Tibial nerve (tissue), 4 donors: ENCODE measurements at regions not wholly inside any gene's neighbourhood (a gene's known extent, or its start where the extent isn't known, plus 50 kb on each side); places are given as distances from the start of the nearest gene placed in this dataset.
"Not testable (repeated sequence)": the region's sequence is repeated elsewhere in the genome, so short reads cannot be mapped to it uniquely, and the experiment has no call there.

Experiments used
- DNase-seq, 2 donors: peaks; one replicate each; pipeline ENCODE4 v3.0.0-alpha.2; 2019; ENCODE audit warnings: low spot score in 2 of 2
- H3K27ac ChIP-seq, 4 donors: fragments of 200-600 bp; sonication (generic) in 3 of 4; one replicate each; pipeline ENCODE4 v1.5.1; 2017 to 2019; ENCODE audit warnings: mild to moderate bottlenecking in 1 of 4
- H3K27me3 ChIP-seq, 2 donors: fragments of 200-600 bp; sonication (generic) in 1 of 2; one replicate each; pipeline versions ENCODE4 v1.5.1 to v1.6.0; 2017 to 2019
- H3K36me3 ChIP-seq, 3 donors: fragments of 200-600 bp; sonication (generic); one replicate each; pipeline ENCODE4 v1.5.1; 2018 to 2019
- H3K4me1 ChIP-seq, 4 donors: fragments of 200-600 bp; sonication (generic) in 3 of 4; one replicate each; pipeline ENCODE4 v1.5.1; 2017 to 2019
- H3K4me3 ChIP-seq, 4 donors: fragments of 200-600 bp; sonication (generic) in 3 of 4; one replicate each; pipeline ENCODE4 v1.5.1; 2017 to 2019; ENCODE audit warnings: mild to moderate bottlenecking in 1 of 4, moderate library complexity in 1 of 4
- H3K9me3 ChIP-seq, 4 donors: fragments of 200-600 bp; sonication (generic) in 3 of 4; one replicate each; pipeline ENCODE4 v1.5.1; 2017 to 2019
- EP300 ChIP-seq, 2 donors: sonication (generic); formaldehyde crosslinking; IDR thresholded peaks; one replicate each; pipeline ENCODE4 v1.6.1; 2017; ENCODE audit warnings: antibody characterized with exemption in 2 of 2, mild to moderate bottlenecking in 1 of 2
- POLR2A ChIP-seq, 2 donors: fragments of 450-650 bp; IDR thresholded peaks; one replicate each; pipeline ENCODE4 v1.6.1; 2017; ENCODE audit warnings: antibody characterized with exemption in 2 of 2, mild to moderate bottlenecking in 2 of 2, moderate library complexity in 2 of 2
- WGBS, 2 donors: methylation state at CpG; one replicate each; pipeline ENCODE4 v1.1.5; 2018; 5-methylcytosine and 5-hydroxymethylcytosine counted together
- TF ChIP-seq, protein P1 (sequence below), 5 experiments: fragments of 200-600 bp in 3 of 5; fragments of 450-650 bp in 2 of 5; sonication (generic) in 3 of 5; IDR thresholded peaks; one replicate each; pipeline ENCODE4 v1.5.1; 2016 to 2019; ENCODE audit warnings: antibody characterized with exemption in 5 of 5, mild to moderate bottlenecking in 3 of 5, moderate library complexity in 2 of 5

DNA sequence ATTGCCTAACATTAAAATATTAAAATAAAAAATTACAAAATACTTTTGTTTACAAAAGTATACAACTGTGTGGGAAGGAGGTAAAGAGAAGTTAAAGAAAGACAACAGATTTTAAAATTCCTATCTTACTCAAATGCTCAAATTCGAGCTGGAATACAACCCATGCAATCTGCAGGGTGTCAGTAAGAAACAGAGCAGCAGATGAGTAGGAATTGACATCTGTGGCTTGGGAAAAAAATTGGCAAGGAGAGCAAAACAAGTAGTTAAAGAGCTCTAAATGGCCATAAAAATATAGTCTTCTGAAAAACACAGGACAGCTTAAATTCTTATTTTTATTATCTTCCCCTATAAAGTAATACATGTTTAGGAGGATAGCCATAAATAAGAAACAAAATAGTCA lies 1609.0 kb upstream of the AGA start:
- Histone ChIP-seq H3K4me3 (no peak overlapping the region), H3K9me3 (no peaks in the 10 kb centered on the region), H3K36me3 (no peaks in the 10 kb centered on the region), H3K27ac (no peak overlapping the region), H3K27me3 (no peaks in the 10 kb centered on the region), H3K4me1 (no peaks in the 10 kb centered on the region)
- 43 to 46% methylated on average over 1 of the region's 1 CpG for WGBS, 2 donors
- TF ChIP-seq POLR2A (IDR thresholded peaks at IDR 0.05) (no peak), EP300 (IDR thresholded peaks at IDR 0.05) (no peak)
- TF ChIP-seq, protein P1, sequence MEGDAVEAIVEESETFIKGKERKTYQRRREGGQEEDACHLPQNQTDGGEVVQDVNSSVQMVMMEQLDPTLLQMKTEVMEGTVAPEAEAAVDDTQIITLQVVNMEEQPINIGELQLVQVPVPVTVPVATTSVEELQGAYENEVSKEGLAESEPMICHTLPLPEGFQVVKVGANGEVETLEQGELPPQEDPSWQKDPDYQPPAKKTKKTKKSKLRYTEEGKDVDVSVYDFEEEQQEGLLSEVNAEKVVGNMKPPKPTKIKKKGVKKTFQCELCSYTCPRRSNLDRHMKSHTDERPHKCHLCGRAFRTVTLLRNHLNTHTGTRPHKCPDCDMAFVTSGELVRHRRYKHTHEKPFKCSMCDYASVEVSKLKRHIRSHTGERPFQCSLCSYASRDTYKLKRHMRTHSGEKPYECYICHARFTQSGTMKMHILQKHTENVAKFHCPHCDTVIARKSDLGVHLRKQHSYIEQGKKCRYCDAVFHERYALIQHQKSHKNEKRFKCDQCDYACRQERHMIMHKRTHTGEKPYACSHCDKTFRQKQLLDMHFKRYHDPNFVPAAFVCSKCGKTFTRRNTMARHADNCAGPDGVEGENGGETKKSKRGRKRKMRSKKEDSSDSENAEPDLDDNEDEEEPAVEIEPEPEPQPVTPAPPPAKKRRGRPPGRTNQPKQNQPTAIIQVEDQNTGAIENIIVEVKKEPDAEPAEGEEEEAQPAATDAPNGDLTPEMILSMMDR (IDR thresholded peaks at IDR 0.05): no peak
- DNase-seq: no peak

DNA sequence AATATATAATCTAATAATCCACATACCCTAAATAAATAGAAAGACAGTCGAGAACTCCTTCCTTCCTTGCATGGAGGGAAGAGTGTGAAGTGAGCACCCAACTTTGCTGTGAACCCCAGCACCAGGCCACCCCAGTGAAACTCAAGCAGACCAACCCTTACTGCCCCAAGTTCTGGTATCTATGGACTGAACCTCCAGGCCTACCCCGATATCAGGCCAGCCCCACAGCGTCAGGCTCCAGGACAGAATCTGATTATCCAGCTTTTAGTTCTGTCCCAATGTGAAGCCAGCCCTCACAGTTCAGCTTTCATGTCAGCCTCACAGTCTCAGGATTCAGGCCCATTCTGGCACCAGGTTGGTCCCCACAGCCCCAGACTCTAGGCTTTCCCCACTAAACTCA lies 1617.2 kb upstream of the AGA start:
- Histone ChIP-seq H3K4me1 (no peaks in the 10 kb centered on the region), H3K27ac (no peak overlapping the region), H3K4me3 (no peak overlapping the region), H3K9me3 (peaks cover 0 to 9% (median 0%) of the 10 kb centered on the region in 4 donors), H3K36me3 (no peaks in the 10 kb centered on the region), H3K27me3 (no peaks in the 10 kb centered on the region)
- DNase-seq: no peak
- TF ChIP-seq, protein P1 (IDR thresholded peaks at IDR 0.05): no peak
- TF ChIP-seq POLR2A (IDR thresholded peaks at IDR 0.05) (no peak), EP300 (IDR thresholded peaks at IDR 0.05) (no peak)
- WGBS, 2 donors: 91 to 96% methylated on average over 3 of the region's 3 CpGs

- 87 to 95% methylated on average over 12 of the region's 12 CpGs for WGBS, 2 donors
- not testable (repeated sequence) for H3K4me1 ChIP-seq, H3K9me3 ChIP-seq, H3K4me3 ChIP-seq, DNase-seq, H3K36me3 ChIP-seq, H3K27me3 ChIP-seq, H3K27ac ChIP-seq
These were observed 1624.0 kb upstream of the AGA start for GRCh38 chr4:179066254-179066653.

GRCh38 chr4:179071131-179071530 lies 1628.9 kb upstream of the AGA start:
- TF ChIP-seq, protein P1 (IDR thresholded peaks at IDR 0.05): no peak
- TF ChIP-seq POLR2A (IDR thresholded peaks at IDR 0.05): no peak
- TF ChIP-seq EP300 (IDR thresholded peaks at IDR 0.05): no peak
- 80 to 95% methylated on average over 2 of the region's 2 CpGs for whole genome bisulfite sequencing, 2 donors

GRCh38 chr4:179076865-179077264 lies 1634.6 kb upstream of the AGA start:
- H3K9me3 ChIP-seq: no peaks in the 10 kb centered on the region
- H3K4me1 ChIP-seq: no peaks in the 10 kb centered on the region
- DNase-seq: no peak
- H3K36me3 ChIP-seq: no peaks in the 10 kb centered on the region
- no peak overlapping the region for H3K27ac ChIP-seq
- 92 to 95% methylated on average over 14 of the region's 14 CpGs for WGBS, 2 donors
- no peak overlapping the region for H3K4me3 ChIP-seq
- TF ChIP-seq POLR2A (IDR thresholded peaks at IDR 0.05) (no peak), EP300 (IDR thresholded peaks at IDR 0.05) (no peak)
- TF ChIP-seq, protein P1 (IDR thresholded peaks at IDR 0.05): no peak
- H3K27me3 ChIP-seq: no peaks in the 10 kb centered on the region

More at GRCh38 chr4:179071131-179071530, 1628.9 kb upstream of the AGA start:
- Histone ChIP-seq H3K27me3 (no peaks in the 10 kb centered on the region), H3K9me3 (no peaks in the 10 kb centered on the region), H3K27ac (no peak overlapping the region), H3K36me3 (no peaks in the 10 kb centered on the region), H3K4me3 (no peak overlapping the region), H3K4me1 (no peaks in the 10 kb centered on the region)
- no peak for DNase-seq

GRCh38 chr4:179095585-179096221 lies 1653.5 kb upstream of the AGA start:
- Histone ChIP-seq H3K27me3 (no peaks in the 10 kb centered on the region), H3K4me3 (no peak overlapping the region), H3K36me3 (no peaks in the 10 kb centered on the region), H3K4me1 (no peaks in the 10 kb centered on the region), H3K9me3 (no peaks in the 10 kb centered on the region), H3K27ac (no peak overlapping the region)
- TF ChIP-seq, protein P1 (IDR thresholded peaks at IDR 0.05): no peak
- no peak for TF ChIP-seq EP300 (IDR thresholded peaks at IDR 0.05)
- no peak for TF ChIP-seq POLR2A (IDR thresholded peaks at IDR 0.05)
- 10 to 21% methylated on average over 4 of the region's 4 CpGs for WGBS, 2 donors
- no peak for DNase-seq
